RWPE2 (cell line): ENCODE measurements at regions not wholly inside any gene's neighbourhood (a gene's known extent, or its start where the extent isn't known, plus 50 kb on each side); places are given as distances from the start of the nearest gene placed in this dataset.

Experiments used
- ATAC-seq: fragments of 200-7000 bp; cut with Tn5 transposase; 3 replicates; pipeline ENCODE4 v1.9.1; 2021; ENCODE audit warnings: low read depth
- DNase-seq: peaks from one replicate; pipeline ENCODE4 v3.0.0-alpha.2; 2020; ENCODE audit warnings: low spot score
- H3K27ac ChIP-seq: fragments of 450-650 bp; 2 replicates; pipeline ENCODE4 v1.5.1; 2017; ENCODE audit warnings: mild to moderate bottlenecking; ENCODE audit not compliant: poor library complexity, severe bottlenecking
- H3K27me3 ChIP-seq: fragments of 250-450 bp; sonication (Bioruptor Pico); 2 replicates; pipeline ENCODE4 v1.5.1; 2021; ENCODE audit warnings: mild to moderate bottlenecking, moderate library complexity; ENCODE audit not compliant: insufficient read depth, poor library complexity, severe bottlenecking
- H3K36me3 ChIP-seq: fragments of 250-450 bp; sonication (Bioruptor Pico); 2 replicates; pipeline ENCODE4 v1.5.1; 2020; ENCODE audit warnings: low read depth, mild to moderate bottlenecking, moderate library complexity
- H3K4me1 ChIP-seq: fragments of 250-450 bp; sonication (Bioruptor Pico); 2 replicates; pipeline ENCODE4 v1.5.1; 2021; ENCODE audit warnings: mild to moderate bottlenecking, moderate library complexity; ENCODE audit not compliant: insufficient read depth, poor library complexity, severe bottlenecking
- H3K4me3 ChIP-seq: fragments of 250-450 bp; sonication (Bioruptor Pico); 2 replicates; pipeline ENCODE4 v1.5.1; 2021; ENCODE audit warnings: mild to moderate bottlenecking, moderate library complexity; ENCODE audit not compliant: severe bottlenecking
- H3K9me3 ChIP-seq: fragments of 250-450 bp; sonication (Bioruptor Pico); 2 replicates; pipeline ENCODE4 v1.5.1; 2021; ENCODE audit warnings: mild to moderate bottlenecking, moderate library complexity; ENCODE audit not compliant: severe bottlenecking
- TF ChIP-seq, protein P1 (sequence below): fragments of 450-650 bp; IDR thresholded peaks from one replicate; pipeline ENCODE4 v1.5.1; 2017; ENCODE audit warnings: mild to moderate bottlenecking, moderate library complexity; ENCODE audit not compliant: poor library complexity, severe bottlenecking

DNA sequence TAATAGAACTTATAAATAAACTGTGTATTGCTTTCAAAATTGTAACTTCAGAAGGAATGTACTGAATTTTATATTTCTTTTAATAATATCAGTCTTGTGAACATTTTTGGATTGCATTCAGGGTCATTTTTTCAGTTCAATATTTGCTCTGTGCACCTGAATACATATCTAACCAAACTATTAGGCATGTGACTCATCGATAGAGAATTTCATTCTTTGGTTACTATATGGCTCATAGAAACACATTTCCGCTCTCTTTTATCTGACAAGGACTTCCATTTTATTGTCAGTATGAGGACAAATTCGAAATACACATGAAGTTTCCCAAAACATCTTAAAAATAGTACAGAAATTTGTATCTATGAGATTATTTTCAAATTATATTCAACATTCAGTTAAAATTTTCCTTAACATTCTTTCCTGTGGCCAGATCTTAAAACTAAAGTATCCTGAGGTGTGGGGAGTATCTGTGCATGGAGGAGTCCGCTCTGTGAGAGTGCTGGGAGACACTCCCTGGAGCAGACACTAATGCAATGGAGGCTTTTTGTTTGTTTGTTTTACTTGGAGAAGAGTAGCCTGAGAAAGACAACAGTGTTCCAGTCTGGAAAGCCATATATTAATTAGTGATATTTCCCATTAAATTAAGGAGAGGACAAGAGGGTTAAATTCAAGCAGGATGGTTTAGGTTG is 483.6 kb downstream of the PCDH20 start:
- ATAC-seq (peak; percentile 91), DNase-seq (no peak)
- peak overlapping the region; percentile 62 for H3K27ac ChIP-seq
- H3K36me3 ChIP-seq = no peaks in the 10 kb centered on the region
- H3K4me3 ChIP-seq = no peak overlapping the region
- H3K27me3 ChIP-seq = no peaks in the 10 kb centered on the region
- H3K4me1 ChIP-seq = peaks cover 28% of the 10 kb centered on the region
- no peaks in the 10 kb centered on the region for H3K9me3 ChIP-seq
- TF ChIP-seq, protein P1, sequence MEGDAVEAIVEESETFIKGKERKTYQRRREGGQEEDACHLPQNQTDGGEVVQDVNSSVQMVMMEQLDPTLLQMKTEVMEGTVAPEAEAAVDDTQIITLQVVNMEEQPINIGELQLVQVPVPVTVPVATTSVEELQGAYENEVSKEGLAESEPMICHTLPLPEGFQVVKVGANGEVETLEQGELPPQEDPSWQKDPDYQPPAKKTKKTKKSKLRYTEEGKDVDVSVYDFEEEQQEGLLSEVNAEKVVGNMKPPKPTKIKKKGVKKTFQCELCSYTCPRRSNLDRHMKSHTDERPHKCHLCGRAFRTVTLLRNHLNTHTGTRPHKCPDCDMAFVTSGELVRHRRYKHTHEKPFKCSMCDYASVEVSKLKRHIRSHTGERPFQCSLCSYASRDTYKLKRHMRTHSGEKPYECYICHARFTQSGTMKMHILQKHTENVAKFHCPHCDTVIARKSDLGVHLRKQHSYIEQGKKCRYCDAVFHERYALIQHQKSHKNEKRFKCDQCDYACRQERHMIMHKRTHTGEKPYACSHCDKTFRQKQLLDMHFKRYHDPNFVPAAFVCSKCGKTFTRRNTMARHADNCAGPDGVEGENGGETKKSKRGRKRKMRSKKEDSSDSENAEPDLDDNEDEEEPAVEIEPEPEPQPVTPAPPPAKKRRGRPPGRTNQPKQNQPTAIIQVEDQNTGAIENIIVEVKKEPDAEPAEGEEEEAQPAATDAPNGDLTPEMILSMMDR = no peak

DNA sequence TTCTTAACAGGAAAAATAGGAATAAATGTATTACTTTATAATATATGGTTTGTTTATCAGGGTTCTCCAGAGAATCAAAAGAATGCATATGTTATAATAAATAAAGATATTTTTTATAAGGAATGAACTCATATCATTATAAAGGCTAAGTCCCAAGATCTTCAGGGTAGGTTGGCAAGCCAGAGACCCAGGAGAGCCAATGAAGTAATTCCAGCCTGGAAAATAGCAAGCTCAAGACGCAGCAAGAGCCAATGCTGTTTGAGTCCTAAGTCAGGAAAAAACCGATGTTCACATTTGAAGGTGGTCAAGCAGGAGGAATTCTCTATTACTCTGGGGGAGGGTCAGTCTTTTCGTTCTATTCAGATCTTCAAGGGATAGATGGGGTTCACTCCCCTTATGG is 490.0 kb downstream of the PCDH20 start:
- no peaks in the 10 kb centered on the region for H3K27me3 ChIP-seq
- DNase-seq (no peak), ATAC-seq (no peak)
- no peaks in the 10 kb centered on the region for H3K36me3 ChIP-seq
- H3K27ac ChIP-seq = no peak overlapping the region
- no peak overlapping the region for H3K4me3 ChIP-seq
- H3K9me3 ChIP-seq = no peaks in the 10 kb centered on the region
- peaks cover 4% of the 10 kb centered on the region for H3K4me1 ChIP-seq
- TF ChIP-seq, protein P1 = no peak

DNA sequence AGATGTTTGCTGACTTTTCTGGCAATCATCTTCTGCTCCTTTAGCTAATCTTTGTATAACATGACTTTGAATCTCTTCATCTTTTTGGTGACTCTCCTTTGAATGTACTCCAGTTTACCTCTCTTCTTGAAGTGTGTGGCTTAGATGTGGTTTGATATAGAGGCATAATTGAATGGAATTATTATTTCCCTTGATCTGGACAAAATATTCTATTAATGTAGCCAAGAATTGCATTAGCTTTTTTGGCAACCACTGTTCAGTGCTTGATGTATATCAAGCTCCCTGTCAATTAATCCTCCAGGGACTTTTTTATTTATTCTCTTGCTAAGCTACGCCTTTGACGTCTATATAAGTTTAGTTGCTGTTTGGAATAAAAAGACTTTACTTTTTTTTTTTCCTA is 490.8 kb downstream of the PCDH20 start:
- H3K4me1 ChIP-seq = no peaks in the 10 kb centered on the region
- TF ChIP-seq, protein P1 = no peak
- no peaks in the 10 kb centered on the region for H3K36me3 ChIP-seq
- no peaks in the 10 kb centered on the region for H3K27me3 ChIP-seq
- no peak overlapping the region for H3K27ac ChIP-seq
- DNase-seq = no peak
- ATAC-seq = no peak
- H3K9me3 ChIP-seq = no peaks in the 10 kb centered on the region
- no peak overlapping the region for H3K4me3 ChIP-seq

DNA sequence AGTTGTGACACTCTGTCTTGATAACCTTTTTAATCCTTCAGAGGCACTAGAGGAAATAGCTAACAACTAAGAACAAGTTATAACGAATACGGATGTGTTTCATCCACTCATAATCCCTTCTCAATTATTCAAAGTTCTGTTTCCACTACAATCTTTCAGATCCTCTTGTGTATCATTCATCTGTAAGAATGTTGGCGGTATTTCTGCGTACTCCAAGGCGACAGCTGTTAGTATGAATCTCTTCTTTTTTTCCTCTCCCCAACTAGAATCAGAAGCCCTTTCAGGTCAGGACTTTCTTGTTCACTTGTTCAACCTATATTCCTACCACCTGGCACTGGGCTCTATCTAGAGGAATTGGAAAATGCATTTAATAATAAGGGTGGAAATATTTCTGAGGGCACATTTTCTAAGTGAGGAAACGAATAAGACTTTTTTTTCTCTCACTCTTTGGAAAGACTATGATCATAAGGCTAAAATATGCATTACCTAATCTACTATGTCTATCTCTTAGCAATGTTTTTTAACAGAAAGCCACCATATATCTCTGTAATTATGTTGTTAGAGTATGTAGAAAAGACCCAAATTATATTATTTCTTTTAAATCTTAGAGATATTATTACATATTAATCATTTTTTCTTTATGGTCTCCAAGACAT is 492.9 kb downstream of the PCDH20 start:
- TF ChIP-seq, protein P1 = no peak
- no peaks in the 10 kb centered on the region for H3K9me3 ChIP-seq
- no peak for DNase-seq

DNA sequence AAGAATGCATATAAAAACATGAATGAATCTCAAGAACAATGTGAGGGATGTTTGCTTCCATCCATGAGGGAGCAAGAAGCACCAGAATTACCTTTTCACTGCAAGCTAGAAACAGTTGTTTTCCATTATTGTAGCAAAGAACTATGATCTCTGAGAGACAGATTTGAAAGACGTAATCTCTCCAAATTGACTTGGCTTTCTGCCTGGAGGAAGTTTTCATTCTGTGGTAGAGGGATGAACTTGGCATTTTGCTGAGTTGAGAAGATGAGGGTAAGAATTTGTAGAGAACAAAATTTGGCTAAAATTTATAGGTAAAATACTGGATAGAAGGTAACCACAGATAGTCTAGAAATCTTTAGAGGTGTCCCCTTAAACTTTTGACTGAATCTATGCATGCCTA is 496.8 kb downstream of the TDRD3 start:
- no peak overlapping the region for H3K4me3 ChIP-seq
- no peak overlapping the region for H3K27ac ChIP-seq
- H3K36me3 ChIP-seq = no peaks in the 10 kb centered on the region
- DNase-seq (no peak), ATAC-seq (no peak)
- H3K9me3 ChIP-seq = no peaks in the 10 kb centered on the region
- H3K4me1 ChIP-seq = no peaks in the 10 kb centered on the region
- H3K27me3 ChIP-seq = no peaks in the 10 kb centered on the region
- TF ChIP-seq, protein P1 = no peak

More for the DNA sequence above, 492.9 kb downstream of the PCDH20 start:
- no peak for ATAC-seq
- no peak overlapping the region for H3K27ac ChIP-seq
- H3K36me3 ChIP-seq = no peaks in the 10 kb centered on the region
- H3K4me3 ChIP-seq = no peak overlapping the region
- H3K27me3 ChIP-seq = no peaks in the 10 kb centered on the region
- no peaks in the 10 kb centered on the region for H3K4me1 ChIP-seq
